Esophagus muscularis mucosa (tissue), 3 donors: ENCODE measurements at regions not wholly inside any gene's neighbourhood (a gene's known extent, or its start where the extent isn't known, plus 50 kb on each side); places are given as distances from the start of the nearest gene placed in this dataset.

ENCODE experiments used
- CTCF ChIP-seq, 3 experiments: fragments of 200-600 bp in 2 of 3; fragments of 450-650 bp in 1 of 3; sonication (generic) in 2 of 3; IDR thresholded peaks; one replicate each; pipeline ENCODE4 v1.5.1; 2017 to 2019; ENCODE audit warnings: antibody characterized with exemption in 3 of 3, mild to moderate bottlenecking in 2 of 3, moderate library complexity in 1 of 3
- POLR2A ChIP-seq: fragments of 450-650 bp; IDR thresholded peaks from one replicate; pipeline ENCODE4 v1.6.1; 2017; ENCODE audit warnings: antibody characterized with exemption, moderate library complexity, mild to moderate bottlenecking, low read depth
- POLR2AphosphoS5 ChIP-seq, 2 donors: sonication (generic); formaldehyde crosslinking; IDR thresholded peaks; one replicate each; pipeline ENCODE4 v1.6.1; 2017; ENCODE audit warnings: antibody characterized with exemption in 2 of 2

DNA sequence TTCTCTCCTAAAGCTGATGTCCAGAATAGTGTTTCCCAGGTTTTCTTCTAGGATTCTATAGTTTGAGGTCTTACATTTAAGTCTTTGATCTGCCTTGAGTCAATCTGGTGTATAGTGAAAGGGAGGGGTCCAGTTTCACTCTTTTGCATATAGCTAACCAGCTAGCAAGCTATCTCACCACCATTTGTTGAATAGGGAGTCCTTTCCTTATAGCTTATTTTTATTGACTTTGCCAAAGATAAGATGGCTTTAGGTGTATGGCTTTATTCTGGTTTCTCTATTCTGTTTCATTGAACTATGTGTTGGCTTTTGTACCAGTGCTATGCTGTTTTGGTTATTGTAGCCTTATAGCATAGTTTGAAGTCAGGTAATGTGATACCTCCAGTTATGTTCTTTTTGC is 1386.1 kb downstream of the SLITRK5 start:
- TF ChIP-seq CTCF (IDR thresholded peaks at IDR 0.05), result no peak
- no peak for TF ChIP-seq POLR2A
- no peak for TF ChIP-seq POLR2AphosphoS5 (IDR thresholded peaks at IDR 0.05)
